ENCODE measurements at regions not wholly inside any gene's neighbourhood (a gene's known extent, or its start where the extent isn't known, plus 50 kb on each side); places are given as distances from the start of the nearest gene placed in this dataset.

DNA sequence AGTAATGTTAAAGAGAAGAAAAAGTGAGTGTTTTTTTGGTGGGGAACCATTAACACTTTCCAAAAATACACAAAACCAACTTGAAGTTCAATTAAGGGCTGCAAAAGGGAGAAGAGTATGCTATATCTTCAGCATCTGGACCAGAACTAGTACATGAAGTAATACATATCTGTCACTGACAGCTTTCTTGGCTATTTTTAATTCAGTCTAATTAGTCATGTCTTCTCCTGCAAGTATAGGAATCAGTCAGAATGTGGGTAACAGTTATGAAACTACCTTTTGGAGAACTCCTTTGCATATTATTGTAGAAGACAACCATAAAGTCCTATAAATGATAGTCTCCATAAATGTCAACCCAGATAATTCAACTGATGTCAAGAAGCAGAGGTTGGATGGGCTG lies 901.2 kb downstream of the TTLL7 start:
- Histone ChIP-seq H3K9me3 (no peaks in the 10 kb centered on the region), H3K27ac (no peak overlapping the region), H3K27me3 (no peaks in the 10 kb centered on the region), H3K4me3 (no peak overlapping the region), H3K4me1 (no peaks in the 10 kb centered on the region), H3K36me3 (no peaks in the 10 kb centered on the region)
- intact Hi-C loops (cut with DNase I; ENCODE audit: low total_unique reads), result no loop called here
- DNase-seq, result no peak
- TF ChIP-seq, protein P1, sequence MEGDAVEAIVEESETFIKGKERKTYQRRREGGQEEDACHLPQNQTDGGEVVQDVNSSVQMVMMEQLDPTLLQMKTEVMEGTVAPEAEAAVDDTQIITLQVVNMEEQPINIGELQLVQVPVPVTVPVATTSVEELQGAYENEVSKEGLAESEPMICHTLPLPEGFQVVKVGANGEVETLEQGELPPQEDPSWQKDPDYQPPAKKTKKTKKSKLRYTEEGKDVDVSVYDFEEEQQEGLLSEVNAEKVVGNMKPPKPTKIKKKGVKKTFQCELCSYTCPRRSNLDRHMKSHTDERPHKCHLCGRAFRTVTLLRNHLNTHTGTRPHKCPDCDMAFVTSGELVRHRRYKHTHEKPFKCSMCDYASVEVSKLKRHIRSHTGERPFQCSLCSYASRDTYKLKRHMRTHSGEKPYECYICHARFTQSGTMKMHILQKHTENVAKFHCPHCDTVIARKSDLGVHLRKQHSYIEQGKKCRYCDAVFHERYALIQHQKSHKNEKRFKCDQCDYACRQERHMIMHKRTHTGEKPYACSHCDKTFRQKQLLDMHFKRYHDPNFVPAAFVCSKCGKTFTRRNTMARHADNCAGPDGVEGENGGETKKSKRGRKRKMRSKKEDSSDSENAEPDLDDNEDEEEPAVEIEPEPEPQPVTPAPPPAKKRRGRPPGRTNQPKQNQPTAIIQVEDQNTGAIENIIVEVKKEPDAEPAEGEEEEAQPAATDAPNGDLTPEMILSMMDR (IDR thresholded peaks at IDR 0.05), result no peak
- no peak for TF ChIP-seq POLR2A (IDR thresholded peaks at IDR 0.05)

DNA sequence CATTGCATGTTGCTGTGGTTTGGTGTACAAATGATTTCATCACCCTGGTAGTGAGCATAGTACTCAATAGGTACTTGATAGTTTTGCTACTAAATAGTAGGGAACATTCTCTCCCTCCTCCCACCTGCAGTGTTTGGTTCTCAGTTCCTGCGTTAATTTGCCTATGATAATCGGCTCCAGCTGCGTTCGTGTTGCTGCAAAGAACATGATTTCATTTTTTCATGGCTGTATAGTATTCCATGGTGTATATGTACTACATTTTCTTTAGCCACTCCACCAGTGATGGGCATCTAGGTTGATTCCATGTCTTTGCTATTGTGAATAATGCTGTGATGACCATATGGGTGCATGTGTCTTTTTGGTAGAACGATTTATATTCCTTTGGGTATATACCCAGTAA lies 903.4 kb downstream of the TTLL7 start:
- H3K27ac ChIP-seq, result no peak overlapping the region
- no peak for DNase-seq
- H3K4me3 ChIP-seq, result no peak overlapping the region
- TF ChIP-seq POLR2A (IDR thresholded peaks at IDR 0.05), result no peak
- TF ChIP-seq, protein P1 (IDR thresholded peaks at IDR 0.05), result no peak
- intact Hi-C loops (cut with DNase I; ENCODE audit: low total_unique reads), result no loop called here
- no peaks in the 10 kb centered on the region for H3K36me3 ChIP-seq
- no peaks in the 10 kb centered on the region for H3K9me3 ChIP-seq
- H3K4me1 ChIP-seq, result no peaks in the 10 kb centered on the region
- H3K27me3 ChIP-seq, result no peaks in the 10 kb centered on the region

DNA sequence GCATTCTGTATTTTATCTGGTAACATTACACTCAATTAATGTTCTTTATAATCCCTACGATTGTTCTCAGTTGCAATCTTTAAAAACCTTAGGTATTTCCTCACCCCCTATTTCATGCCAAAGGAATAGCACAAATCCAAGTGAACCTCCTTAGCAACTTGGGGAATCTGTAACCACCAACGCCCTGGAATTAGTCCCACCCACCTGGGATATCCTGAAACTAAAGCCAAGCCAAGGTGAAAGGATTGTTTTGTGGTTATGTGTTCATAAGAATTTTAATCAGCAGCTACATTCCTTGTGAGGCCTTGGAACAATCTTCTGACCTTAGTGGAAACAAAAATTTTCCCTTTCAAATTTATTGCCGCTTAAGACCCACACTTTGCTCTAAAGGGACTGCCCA lies 908.7 kb downstream of the TTLL7 start:
- H3K36me3 ChIP-seq, result no peaks in the 10 kb centered on the region
- H3K27me3 ChIP-seq, result no peaks in the 10 kb centered on the region
- intact Hi-C loops (cut with DNase I; ENCODE audit: low total_unique reads), result no loop called here
- no peaks in the 10 kb centered on the region for H3K9me3 ChIP-seq
- H3K27ac ChIP-seq, result no peak overlapping the region
- DNase-seq, result no peak
- no peaks in the 10 kb centered on the region for H3K4me1 ChIP-seq
- TF ChIP-seq, protein P1 (IDR thresholded peaks at IDR 0.05), result no peak
- no peak for TF ChIP-seq POLR2A (IDR thresholded peaks at IDR 0.05)
- H3K4me3 ChIP-seq, result no peak overlapping the region

DNA sequence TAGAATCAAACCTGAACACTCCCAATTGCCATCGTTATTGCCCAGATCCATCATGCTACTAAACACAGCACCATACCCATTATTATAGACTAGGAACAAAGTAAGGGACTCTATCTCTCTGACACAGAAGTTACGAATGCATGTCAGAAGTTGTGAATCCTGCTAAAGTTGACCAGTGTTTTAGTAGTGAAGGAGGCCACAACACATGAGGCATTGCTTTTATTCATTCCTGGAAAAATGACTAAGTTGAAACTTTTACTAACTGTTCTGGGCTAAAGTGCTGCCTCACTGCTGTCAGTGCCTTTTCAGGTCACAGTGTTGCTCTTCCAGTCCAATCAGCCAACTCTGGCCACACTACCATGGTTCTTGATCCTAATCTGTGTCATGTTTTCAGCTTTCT lies 911.1 kb downstream of the TTLL7 start:
- TF ChIP-seq, protein P1 (IDR thresholded peaks at IDR 0.05), result no peak
- TF ChIP-seq POLR2A (IDR thresholded peaks at IDR 0.05), result no peak
- Histone ChIP-seq H3K4me1 (no peaks in the 10 kb centered on the region), H3K27ac (no peak overlapping the region), H3K27me3 (no peaks in the 10 kb centered on the region), H3K36me3 (no peaks in the 10 kb centered on the region), H3K4me3 (no peak overlapping the region), H3K9me3 (no peaks in the 10 kb centered on the region)
- intact Hi-C loops (cut with DNase I; ENCODE audit: low total_unique reads), result no loop called here
- DNase-seq, result no peak

DNA sequence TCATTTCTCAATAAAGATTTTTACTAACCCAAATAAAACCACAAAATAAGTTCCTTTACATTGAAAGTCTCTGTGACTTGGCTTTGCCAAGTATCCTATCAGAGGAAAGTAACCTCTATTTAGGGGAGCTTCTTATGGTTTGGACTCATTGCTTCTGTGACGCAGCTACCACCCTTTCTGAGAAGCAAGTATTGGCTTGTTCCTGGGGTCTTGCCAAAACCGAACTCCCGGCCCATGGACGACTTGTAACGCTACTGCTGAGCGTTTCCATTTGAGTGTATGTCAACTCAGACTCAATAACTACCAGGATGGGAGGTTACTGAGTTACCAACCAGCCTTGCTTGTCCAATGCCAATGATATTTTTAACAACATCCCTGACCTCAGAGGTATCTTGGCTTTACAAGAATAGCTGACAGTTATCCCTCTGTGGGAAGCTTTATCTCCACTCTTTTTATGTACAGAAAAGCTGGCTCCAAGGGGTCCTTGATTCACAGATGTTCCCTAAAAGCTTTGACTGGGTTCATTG lies 911.9 kb downstream of the TTLL7 start:
- TF ChIP-seq, protein P1 (IDR thresholded peaks at IDR 0.05), result no peak
- no peak for TF ChIP-seq POLR2A (IDR thresholded peaks at IDR 0.05)
- Histone ChIP-seq H3K27ac (no peak overlapping the region), H3K4me1 (no peaks in the 10 kb centered on the region), H3K4me3 (no peak overlapping the region), H3K27me3 (no peaks in the 10 kb centered on the region), H3K36me3 (no peaks in the 10 kb centered on the region), H3K9me3 (no peaks in the 10 kb centered on the region)
- no peak for DNase-seq
- intact Hi-C loops (cut with DNase I; ENCODE audit: low total_unique reads), result no loop called here

Data from uterus (tissue), 3 donors.